K562 (cell line): ENCODE measurements at regions not wholly inside any gene's neighbourhood (a gene's known extent, or its start where the extent isn't known, plus 50 kb on each side); places are given as distances from the start of the nearest gene placed in this dataset.

Source experiments
- ATAC-seq: fragments of 200-7000 bp; cut with Tn5 transposase; 3 replicates; pipeline ENCODE4 v1.9.1; 2020; ENCODE audit warnings: moderate library complexity
- BruUV-seq: library from RNA; stranded (reverse); fragments of 400-500 nt; replicated peaks from 2 replicates; lab custom pipeline; 2021; lab: Mats Ljungman, UMichigan
- CTCF ChIA-PET: fragments of 300-600 bp; formaldehyde crosslinking; extraction: SDS; loops from one replicate; lab custom pipeline; 2021; ENCODE audit warnings: low intra/inter-chr PET ratio; lab: Yijun Ruan, JAX
- POLR2A ChIA-PET: fragments of 300-600, 350-650 bp; sonication (Branson Sonifier 250); formaldehyde crosslinking; extraction: SDS; loops from one replicate; lab custom pipeline; 2021; ENCODE audit warnings: antibody characterized with exemption, inconsistent platforms; lab: Yijun Ruan, JAX
- DNase-seq, 4 experiments: peaks; one replicate each; pipeline versions ENCODE4 v3.0.0 to v3.0.0-alpha.2; 2011 to 2018; ENCODE audit warnings: low spot score in 3 of 4, mixed read lengths in 3 of 4; ENCODE audit errors: extremely low read depth in 1 of 4
- FAIRE-seq: peaks from 2 replicates; lab custom pipeline; 2011; peaks lifted over from hg19 to GRCh38; lab: Jason Lieb, UNC
- H2AFZ ChIP-seq: 2 replicates; pipeline ENCODE4 v1.6.0; 2011; ENCODE audit warnings: low read depth, low read length, control low read depth, inconsistent platforms
- H3K27ac ChIP-seq: fragments of 200-600 bp; 3 replicates; pipeline ENCODE4 v1.8.0; 2011; ENCODE audit warnings: low read depth, mild to moderate bottlenecking, control low read depth, inconsistent platforms, low read length, moderate library complexity, mixed read lengths; ENCODE audit errors: extremely low read depth
- H3K27me3 ChIP-seq, 2 experiments: fragments of 300-600 bp in 1 of 2; 2 replicates in 1 of 2; 3 replicates in 1 of 2; pipeline versions ENCODE4 v1.6.0 to v1.8.0; 2011; ENCODE audit warnings: inconsistent platforms in 2 of 2, low read length in 2 of 2, mild to moderate bottlenecking in 1 of 2, mixed read lengths in 1 of 2, moderate library complexity in 1 of 2; ENCODE audit not compliant: control insufficient read depth in 2 of 2, insufficient read depth in 2 of 2
- H3K36me3 ChIP-seq: fragments of 300-600 bp; 3 replicates; pipeline ENCODE4 v1.8.0; 2011; ENCODE audit warnings: mild to moderate bottlenecking, low read length, inconsistent platforms; ENCODE audit not compliant: control insufficient read depth, insufficient read depth
- H3K4me1 ChIP-seq, 2 experiments: fragments of 200-600 bp in 1 of 2; replicated peaks in 1 of 2; 2 replicates in 1 of 2; 3 replicates in 1 of 2; pipeline versions ENCODE4 v1.5.1 to v1.8.0; 2011; ENCODE audit warnings: inconsistent platforms in 2 of 2, low read length in 2 of 2, mild to moderate bottlenecking in 1 of 2, mixed read lengths in 1 of 2, moderate library complexity in 1 of 2; ENCODE audit not compliant: control insufficient read depth in 2 of 2, insufficient read depth in 2 of 2
- H3K4me2 ChIP-seq: 2 replicates; pipeline ENCODE4 v1.6.1; 2011; ENCODE audit warnings: low read length, control low read depth, inconsistent platforms, mixed read lengths; ENCODE audit not compliant: insufficient read depth
- H3K4me3 ChIP-seq: fragments of 200-600 bp; sonication (generic), shearing (Covaris generic); 2 replicates; pipeline ENCODE4 v1.5.1; 2016; ENCODE audit warnings: control low read depth, inconsistent platforms
- H3K79me2 ChIP-seq: fragments of 200-600 bp; 3 replicates; pipeline ENCODE4 v1.8.0; 2011; ENCODE audit warnings: low read length, inconsistent platforms; ENCODE audit not compliant: control insufficient read depth, insufficient read depth
- H3K9ac ChIP-seq, 2 experiments: 2 replicates each; pipeline versions ENCODE4 v1.6.0 to v1.6.1; 2011; ENCODE audit warnings: low read depth in 2 of 2, low read length in 2 of 2, control low read depth in 1 of 2, inconsistent platforms in 1 of 2, mild to moderate bottlenecking in 1 of 2, mixed read lengths in 1 of 2; ENCODE audit not compliant: insufficient read depth in 1 of 2
- H3K9me1 ChIP-seq: one replicate; pipeline ENCODE4 v1.6.0; 2011; ENCODE audit warnings: inconsistent platforms, mild to moderate bottlenecking, low read length, moderate library complexity; ENCODE audit not compliant: control insufficient read depth, insufficient read depth
- H3K9me3 ChIP-seq: replicated peaks from 2 replicates; pipeline ENCODE4 v1.5.1; 2011; ENCODE audit warnings: low read depth, low read length, inconsistent platforms; ENCODE audit not compliant: control insufficient read depth, insufficient read depth
- H4K20me1 ChIP-seq: replicated peaks from 2 replicates; pipeline ENCODE4 v1.6.1; 2011; ENCODE audit warnings: low read length, inconsistent platforms, mixed read lengths; ENCODE audit not compliant: control insufficient read depth, insufficient read depth
- ARHGAP35 ChIP-seq: fragments of 450-650 bp; IDR thresholded peaks from 2 replicates; pipeline ENCODE4 v1.6.1; 2018; ENCODE audit not compliant: partially characterized antibody
- CAMTA2 ChIP-seq: fragments of 250-450 bp; sonication (Bioruptor Pico); conservative IDR thresholded peaks from 2 replicates; pipeline ENCODE4 v1.5.1; 2022
- CGGBP1 ChIP-seq: fragments of 250-450 bp; sonication (Bioruptor Pico); IDR thresholded peaks from 2 replicates; pipeline ENCODE4 v1.9.0; 2021; ENCODE audit warnings: mild to moderate bottlenecking
- KLF10 ChIP-seq: fragments of 250-450 bp; sonication (Bioruptor Pico); IDR thresholded peaks from 2 replicates; pipeline ENCODE4 v1.6.1; 2021; ENCODE audit warnings: matching md5 sums
- MCM7 ChIP-seq, 2 experiments: fragments of 450-650 bp; IDR thresholded peaks; 2 replicates each; pipeline ENCODE4 v1.6.1; 2016 to 2018
- PTTG1 ChIP-seq: fragments of 450-650 bp; IDR thresholded peaks from 2 replicates; pipeline ENCODE4 v1.6.1; 2016; ENCODE audit warnings: low read depth, mild to moderate bottlenecking, missing genetic modification characterization, missing compliant biosample characterization
- PURB ChIP-seq: sonication (generic); formaldehyde crosslinking; IDR thresholded peaks from 2 replicates; pipeline ENCODE4 v1.9.0; 2021; ENCODE audit warnings: low read depth, mild to moderate bottlenecking, missing genetic modification reagents
- RBM14 ChIP-seq: fragments of 200-400 bp; formaldehyde crosslinking; IDR thresholded peaks from 2 replicates; pipeline ENCODE4 v1.6.1; 2018; ENCODE audit warnings: low read depth, mild to moderate bottlenecking, low read length, moderate library complexity, borderline replicate concordance; ENCODE audit not compliant: insufficient read depth
- RBM15 ChIP-seq: fragments of 200-400 bp; formaldehyde crosslinking; IDR thresholded peaks from 2 replicates; pipeline ENCODE4 v1.6.1; 2018; ENCODE audit warnings: mild to moderate bottlenecking, low read length, moderate library complexity; ENCODE audit not compliant: insufficient read depth
- THRB ChIP-seq: fragments of 450-650 bp; formaldehyde crosslinking; conservative IDR thresholded peaks from 2 replicates; pipeline ENCODE4 v1.4.0; 2022; ENCODE audit warnings: mild to moderate bottlenecking, missing genetic modification characterization
- ZBTB40 ChIP-seq, 2 experiments: fragments of 450-650 bp in 1 of 2; sonication (generic) in 1 of 2; formaldehyde crosslinking in 1 of 2; IDR thresholded peaks; 2 replicates each; pipeline versions ENCODE4 v1.7.1 to v1.9.0; 2016 to 2022; ENCODE audit warnings: inconsistent platforms in 1 of 2, mild to moderate bottlenecking in 1 of 2, missing genetic modification reagents in 1 of 2
- ZNF239 ChIP-seq: fragments of 250-450 bp; sonication (Bioruptor Pico); IDR thresholded peaks from 2 replicates; pipeline ENCODE4 v1.4.0; 2020; ENCODE audit warnings: mild to moderate bottlenecking
- ZNF24 ChIP-seq: fragments of 450-650 bp; IDR thresholded peaks from 2 replicates; pipeline ENCODE4 v1.6.1; 2016
- ZNF3 ChIP-seq: fragments of 250-450 bp; sonication (Bioruptor Pico); IDR thresholded peaks from 2 replicates; pipeline ENCODE4 v1.5.0; 2021; ENCODE audit warnings: mild to moderate bottlenecking, moderate library complexity
- ZNF347 ChIP-seq: fragments of 450-650 bp; formaldehyde crosslinking; IDR thresholded peaks from 2 replicates; pipeline ENCODE4 v1.4.0; 2020; ENCODE audit warnings: low read depth, mild to moderate bottlenecking, moderate library complexity
- WGBS: fragments of 100-300 bp; shearing (Covaris generic); methylation state at CpG from one replicate; pipeline ENCODE4 v1.1.6; 2016; ENCODE audit warnings: low coverage, mixed read lengths; ENCODE audit not compliant: insufficient coverage; ENCODE audit errors: missing lambda C conversion rate; 5-methylcytosine and 5-hydroxymethylcytosine counted together
- in situ Hi-C: fragments of 300-500 bp; cut with MboI; formaldehyde crosslinking; loops from 4 replicates; pipeline ENCODE4 v1.15.0; 2018; ENCODE audit warnings: inconsistent platforms, mixed read lengths
- intact Hi-C: fragments of 100-400 bp; cut with micrococcal nuclease; formaldehyde crosslinking; loops from 2 replicates; pipeline ENCODE4 v1.14.2; 2022

GRCh38 chr11:80502511-80502910 lies 1061.7 kb upstream of the TENM4 start:
- Histone ChIP-seq H3K27ac (no peak overlapping the region), H3K4me1 (no peaks in the 10 kb centered on the region), H3K4me2 (no peak overlapping the region), H3K36me3 (no peaks in the 10 kb centered on the region), H3K79me2 (no peaks in the 10 kb centered on the region), H4K20me1 (no peaks in the 10 kb centered on the region), H2AFZ (no peak overlapping the region), H3K9me1 (no peaks in the 10 kb centered on the region), H3K9ac (no peak overlapping the region), H3K4me3 (no peak overlapping the region), H3K27me3 (no peaks in the 10 kb centered on the region), H3K9me3 (no peaks in the 10 kb centered on the region)
- WGBS, result 0% methylated on average over 3 of the region's 3 CpGs
- in situ Hi-C loops (no loop called here), intact Hi-C loops (no loop called here)
- DNase-seq (no peak), ATAC-seq (no peak), FAIRE-seq (no peak)
- no TSS peak for BruUV-seq
- ChIA-PET CTCF (no interaction called here), POLR2A (no interaction called here)
- TF ChIP-seq KLF10, result no peak
- no peak for TF ChIP-seq CAMTA2 (CRISPR knock-in tag)
- no peak for TF ChIP-seq ZNF347
- no peak for TF ChIP-seq ZNF24
- no peak for TF ChIP-seq PTTG1 (tag)
- TF ChIP-seq MCM7 (IDR thresholded peaks at IDR 0.05), result no peak
- TF ChIP-seq CGGBP1 (CRISPR knock-in tag), result no peak
- TF ChIP-seq ARHGAP35, result no peak
- no peak for TF ChIP-seq RBM14
- no peak for TF ChIP-seq ZBTB40 (IDR thresholded peaks at IDR 0.05)
- no peak for TF ChIP-seq ZBTB40 (CRISPR knock-in tag; IDR thresholded peaks at IDR 0.05)
- no peak for TF ChIP-seq ZNF239
- no peak for TF ChIP-seq THRB (CRISPR knock-in tag)
- TF ChIP-seq PURB (CRISPR knock-in tag), result no peak
- no peak for TF ChIP-seq ZNF3 (CRISPR knock-in tag)
- no peak for TF ChIP-seq RBM15
